H1 (cell line): ENCODE measurements at regions not wholly inside any gene's neighbourhood (a gene's known extent, or its start where the extent isn't known, plus 50 kb on each side); places are given as distances from the start of the nearest gene placed in this dataset.

Source experiments
- CTCF ChIA-PET: fragments of 300-600 bp; sonication (Branson Sonifier 250); formaldehyde crosslinking; loops from one replicate; lab custom pipeline; 2021; ENCODE audit not compliant: partially characterized antibody; lab: Charles Lee
- POLR2A ChIA-PET: fragments of 300-600 bp; sonication (Branson Sonifier 250); formaldehyde crosslinking; loops from one replicate; lab custom pipeline; 2021; ENCODE audit warnings: inconsistent platforms; ENCODE audit not compliant: partially characterized antibody; lab: Charles Lee
- DNase-seq, 2 experiments: peaks; one replicate each; pipeline versions ENCODE4 v3.0.0 to v3.0.0-alpha.2; 2010 to 2022; ENCODE audit warnings: low spot score in 2 of 2, low read depth in 1 of 2, mixed read lengths in 1 of 2
- FAIRE-seq: peaks from 2 replicates; lab custom pipeline; 2011; peaks lifted over from hg19 to GRCh38; lab: Jason Lieb, UNC
- H2AFZ ChIP-seq: 2 replicates; pipeline ENCODE4 v1.8.1; 2012; ENCODE audit warnings: low read length, inconsistent platforms
- H2AK5ac ChIP-seq: 2 replicates; pipeline ENCODE4 v1.6.1; 2013; ENCODE audit warnings: low read depth, low read length
- H2BK120ac ChIP-seq: replicated peaks from 2 replicates; pipeline ENCODE3; 2013; ENCODE audit warnings: low read depth, low read length, inconsistent platforms
- H2BK12ac ChIP-seq: 2 replicates; pipeline ENCODE4 v1.6.1; 2013; ENCODE audit warnings: low read depth, low read length
- H2BK15ac ChIP-seq: 2 replicates; pipeline ENCODE4 v1.6.1; 2013; ENCODE audit warnings: low read length
- H2BK20ac ChIP-seq: 2 replicates; pipeline ENCODE4 v1.6.1; 2013; ENCODE audit warnings: low read length
- H2BK5ac ChIP-seq: 2 replicates; pipeline ENCODE4 v1.6.1; 2013; ENCODE audit warnings: low read depth, low read length
- H3K14ac ChIP-seq: 2 replicates; pipeline ENCODE4 v1.6.1; 2013; ENCODE audit warnings: inconsistent platforms; ENCODE audit not compliant: insufficient read length
- H3K18ac ChIP-seq: 2 replicates; pipeline ENCODE4 v1.6.1; 2013; ENCODE audit warnings: low read length; ENCODE audit errors: extremely low read depth
- H3K23ac ChIP-seq: 2 replicates; pipeline ENCODE4 v1.6.1; 2013; ENCODE audit warnings: inconsistent platforms; ENCODE audit not compliant: insufficient read length
- H3K23me2 ChIP-seq: 2 replicates; pipeline ENCODE4 v1.6.1; 2013; ENCODE audit warnings: low read depth, low read length
- H3K27ac ChIP-seq: 2 replicates; pipeline ENCODE4 v1.6.1; 2011; ENCODE audit warnings: low read depth, low read length, inconsistent platforms
- H3K27me3 ChIP-seq, 4 experiments: replicated peaks in 1 of 4; 1 replicate in 1 of 4; 2 replicates in 3 of 4; pipeline versions ENCODE4 v1.6.1 to v1.8.1; 2011 to 2013; ENCODE audit warnings: low read length in 3 of 4, mild to moderate bottlenecking in 3 of 4, inconsistent platforms in 2 of 4, mixed read lengths in 2 of 4, moderate library complexity in 1 of 4; ENCODE audit not compliant: control insufficient read depth in 3 of 4, insufficient read depth in 3 of 4; ENCODE audit errors: extremely low read depth in 1 of 4
- H3K36me3 ChIP-seq, 4 experiments: 2 replicates each; pipeline versions ENCODE4 v1.6.1 to v1.8.1; 2011 to 2013; ENCODE audit warnings: mild to moderate bottlenecking in 4 of 4, low read length in 3 of 4, moderate library complexity in 2 of 4, control low read depth in 1 of 4, inconsistent platforms in 1 of 4; ENCODE audit not compliant: insufficient read depth in 4 of 4, control insufficient read depth in 2 of 4
- H3K4ac ChIP-seq: replicated peaks from 2 replicates; pipeline ENCODE3; 2013; ENCODE audit warnings: low read length, low read depth, mixed read lengths, inconsistent platforms; ENCODE audit not compliant: insufficient read length
- H3K4me1 ChIP-seq, 4 experiments: replicated peaks in 1 of 4; 1 replicate in 1 of 4; 2 replicates in 3 of 4; pipeline versions ENCODE4 v1.6.1 to v1.8.1; 2011 to 2013; ENCODE audit warnings: low read length in 3 of 4, inconsistent platforms in 2 of 4, mixed read lengths in 1 of 4; ENCODE audit not compliant: insufficient read depth in 4 of 4, control insufficient read depth in 3 of 4
- H3K4me2 ChIP-seq, 2 experiments: 2 replicates each; pipeline versions ENCODE4 v1.6.1 to v1.8.1; 2011 to 2013; ENCODE audit warnings: low read depth in 2 of 2, low read length in 2 of 2, control low read depth in 1 of 2, inconsistent platforms in 1 of 2, mild to moderate bottlenecking in 1 of 2; ENCODE audit not compliant: insufficient read depth in 1 of 2
- H3K4me3 ChIP-seq, 4 experiments: fragments of 200-600, 300-600 bp in 1 of 4; sonication (generic), shearing (Covaris generic), sonication (Bioruptor Twin) in 1 of 4; 2 replicates each; pipeline versions ENCODE4 v1.5.1 to v1.8.1; 2011 to 2016; ENCODE audit warnings: low read length in 4 of 4, low read depth in 3 of 4, control low read depth in 2 of 4, inconsistent platforms in 2 of 4, mild to moderate bottlenecking in 2 of 4, mixed read lengths in 1 of 4, moderate library complexity in 1 of 4; ENCODE audit not compliant: insufficient read depth in 2 of 4; ENCODE audit errors: extremely low read depth in 1 of 4
- H3K56ac ChIP-seq: replicated peaks from 2 replicates; pipeline ENCODE3; 2013; ENCODE audit warnings: low read depth, mild to moderate bottlenecking, mixed read lengths, low read length, inconsistent platforms; ENCODE audit not compliant: insufficient read length
- H3K79me1 ChIP-seq: 2 replicates; pipeline ENCODE4 v1.6.1; 2013; ENCODE audit warnings: low read depth, low read length, control low read depth
- H3K79me2 ChIP-seq, 2 experiments: 2 replicates each; pipeline versions ENCODE4 v1.6.1 to v1.8.1; 2012 to 2013; ENCODE audit warnings: low read length in 2 of 2, mild to moderate bottlenecking in 2 of 2, inconsistent platforms in 1 of 2; ENCODE audit not compliant: insufficient read depth in 2 of 2, control insufficient read depth in 1 of 2
- H3K9ac ChIP-seq, 4 experiments: replicated peaks in 1 of 4; 1 replicate in 1 of 4; 2 replicates in 3 of 4; pipeline versions ENCODE4 v1.6.1 to v1.8.1; 2011 to 2013; ENCODE audit warnings: low read depth in 3 of 4, low read length in 3 of 4, control low read depth in 2 of 4, mild to moderate bottlenecking in 2 of 4, moderate library complexity in 2 of 4, inconsistent platforms in 1 of 4; ENCODE audit errors: extremely low read depth in 1 of 4
- H3K9me3 ChIP-seq, 2 experiments: 2 replicates each; pipeline versions ENCODE4 v1.6.1 to v1.8.1; 2012 to 2013; ENCODE audit warnings: mild to moderate bottlenecking in 2 of 2, moderate library complexity in 2 of 2, control low read depth in 1 of 2, inconsistent platforms in 1 of 2, low read depth in 1 of 2, low read length in 1 of 2, mixed read lengths in 1 of 2; ENCODE audit not compliant: insufficient read depth in 2 of 2
- H4K20me1 ChIP-seq, 2 experiments: replicated peaks in 1 of 2; 2 replicates each; pipeline versions ENCODE3 to v1.8.1; 2011 to 2013; ENCODE audit warnings: inconsistent platforms in 2 of 2, low read length in 2 of 2, mild to moderate bottlenecking in 1 of 2; ENCODE audit not compliant: insufficient read depth in 2 of 2, control insufficient read depth in 1 of 2
- H4K5ac ChIP-seq: 2 replicates; pipeline ENCODE4 v1.6.1; 2013; ENCODE audit warnings: low read length, low read depth, mixed read lengths, inconsistent platforms; ENCODE audit not compliant: insufficient read length
- H4K8ac ChIP-seq: 2 replicates; pipeline ENCODE4 v1.8.0; 2013; ENCODE audit warnings: mild to moderate bottlenecking, moderate library complexity, low read length, inconsistent platforms; ENCODE audit not compliant: insufficient read depth; ENCODE audit errors: extremely low read depth
- H4K91ac ChIP-seq: replicated peaks from 2 replicates; pipeline ENCODE3; 2013; ENCODE audit warnings: low read length, mixed read lengths, inconsistent platforms; ENCODE audit not compliant: insufficient read length
- CHD2 ChIP-seq: IDR thresholded peaks from 2 replicates; pipeline ENCODE4 v1.6.1; 2012; ENCODE audit warnings: low read length, improper control_type of control experiment
- JUND ChIP-seq: IDR thresholded peaks from 2 replicates; pipeline ENCODE4 v1.6.1; 2011; ENCODE audit warnings: mild to moderate bottlenecking, improper control_type of control experiment, low read length
- RBBP5 ChIP-seq: IDR thresholded peaks from 2 replicates; pipeline ENCODE4 v1.7.1; 2012; ENCODE audit warnings: low read depth, mild to moderate bottlenecking, inconsistent platforms, low read length, moderate library complexity, borderline replicate concordance
- SAP30 ChIP-seq: fragments of 300-600 bp; sonication (generic); IDR thresholded peaks from 2 replicates; pipeline ENCODE4 v1.7.1; 2012; ENCODE audit warnings: low read length, moderate library complexity, mild to moderate bottlenecking, inconsistent platforms; ENCODE audit not compliant: insufficient read depth, insufficient replicate concordance
- SP4 ChIP-seq: IDR thresholded peaks from 2 replicates; pipeline ENCODE4 v1.6.1; 2012; ENCODE audit warnings: low read length, inconsistent platforms

- TF ChIP-seq RBBP5: no peak
Measured at GRCh38 chr6:56890066-56890465, 64.8 kb upstream of the BEND6 start (continued).

DNA sequence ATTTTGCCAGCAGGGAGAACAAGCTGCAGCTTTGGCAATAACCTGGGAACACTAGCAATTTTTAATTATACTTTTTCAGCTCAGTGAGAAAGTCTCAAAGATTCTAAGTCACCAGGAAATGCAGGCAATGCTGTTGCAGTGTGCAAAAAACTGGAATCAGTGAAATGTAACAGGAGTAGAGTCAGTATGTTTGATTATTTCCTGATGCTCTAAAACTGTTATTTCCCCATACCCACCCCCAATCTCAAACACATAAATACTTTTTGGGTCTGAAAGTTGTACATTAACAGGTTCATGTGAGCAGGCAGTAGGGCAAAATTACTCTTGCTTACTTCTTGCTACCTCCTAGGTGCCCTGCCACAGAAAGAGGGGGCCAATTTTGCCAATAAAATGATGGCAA lies 65.4 kb upstream of the BEND6 start:
- Histone ChIP-seq H3K4me1 (no peaks in the 10 kb centered on the region), H2AK5ac (no peak overlapping the region), H3K4me2 (no peak overlapping the region), H4K5ac (no peak overlapping the region), H2BK20ac (no peak overlapping the region), H3K79me2 (no peaks in the 10 kb centered on the region), H3K9ac (no peak overlapping the region), H3K23ac (no peak overlapping the region), H3K23me2 (0 out of 2 replicates have a peak, but pooled peaks cover 1% of the 10 kb centered on the region), H3K36me3 (no peaks in the 10 kb centered on the region), H2BK12ac (no peak overlapping the region), H3K14ac (no peak overlapping the region), H2BK120ac (no peak overlapping the region), H3K18ac (no peak overlapping the region), H3K4ac (no peak overlapping the region), H3K9me3 (no peaks in the 10 kb centered on the region), H3K4me3 (no peak overlapping the region), H4K20me1 (no peaks in the 10 kb centered on the region), H3K56ac (no peak overlapping the region), H3K79me1 (no peaks in the 10 kb centered on the region), H4K8ac (no peak overlapping the region), H4K91ac (no peak overlapping the region), H3K27ac (no peak overlapping the region), H3K27me3 (no peaks in the 10 kb centered on the region), H2AFZ (no peak overlapping the region), H2BK5ac (no peak overlapping the region), H2BK15ac (no peak overlapping the region)
- ChIA-PET CTCF (interaction anchor here (1.0 to 2.1 kb wide), 3 partner anchors 13 to 24 kb away, joined by 3 to 9 read pairs (median 3); no protein-coding TSS in a partner anchor), POLR2A (no interaction called here)
- DNase-seq: no peak
- TF ChIP-seq SAP30: no peak
- no peak for TF ChIP-seq CHD2
- TF ChIP-seq JUND: no peak
- TF ChIP-seq SP4: no peak
- no peak for FAIRE-seq
